ENCODE measurements at regions not wholly inside any gene's neighbourhood (a gene's known extent, or its start where the extent isn't known, plus 50 kb on each side); places are given as distances from the start of the nearest gene placed in this dataset.
"Not testable (repeated sequence)": the region's sequence is repeated elsewhere in the genome, so short reads cannot be mapped to it uniquely, and the experiment has no call there.

GRCh38 chr9:75359638-75360037 is 271.3 kb downstream of the OSTF1 start:
- no peak for TF ChIP-seq EHMT2 (IDR thresholded peaks at IDR 0.05; ENCODE audit: low read depth)
- no peak for TF ChIP-seq ZFP36 (IDR thresholded peaks at IDR 0.05; ENCODE audit: borderline replicate concordance, partially characterized antibody)
- no peak for TF ChIP-seq RARB (CRISPR knock-in tag; IDR thresholded peaks at IDR 0.05)
- no peak for TF ChIP-seq ELK1 (IDR thresholded peaks at IDR 0.05; ENCODE audit: low read depth, low read length)
- TF ChIP-seq MAZ (IDR thresholded peaks at IDR 0.05; ENCODE audit: borderline replicate concordance, low read depth, low read length) = no peak
- TF ChIP-seq ZC3H11A (IDR thresholded peaks at IDR 0.05) = no peak
- TF ChIP-seq POLR2A (IDR thresholded peaks at IDR 0.05; ENCODE audit: low read length) = no peak
- TF ChIP-seq GATA3 (IDR thresholded peaks at IDR 0.05; ENCODE audit: borderline replicate concordance) = no peak
- TF ChIP-seq E2F6 (IDR thresholded peaks at IDR 0.05; ENCODE audit: borderline replicate concordance, low read depth) = no peak
- TF ChIP-seq RFX5 (IDR thresholded peaks at IDR 0.05) = no peak
- TF ChIP-seq, protein P1, sequence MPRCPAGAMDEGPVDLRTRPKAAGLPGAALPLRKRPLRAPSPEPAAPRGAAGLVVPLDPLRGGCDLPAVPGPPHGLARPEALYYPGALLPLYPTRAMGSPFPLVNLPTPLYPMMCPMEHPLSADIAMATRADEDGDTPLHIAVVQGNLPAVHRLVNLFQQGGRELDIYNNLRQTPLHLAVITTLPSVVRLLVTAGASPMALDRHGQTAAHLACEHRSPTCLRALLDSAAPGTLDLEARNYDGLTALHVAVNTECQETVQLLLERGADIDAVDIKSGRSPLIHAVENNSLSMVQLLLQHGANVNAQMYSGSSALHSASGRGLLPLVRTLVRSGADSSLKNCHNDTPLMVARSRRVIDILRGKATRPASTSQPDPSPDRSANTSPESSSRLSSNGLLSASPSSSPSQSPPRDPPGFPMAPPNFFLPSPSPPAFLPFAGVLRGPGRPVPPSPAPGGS (IDR thresholded peaks at IDR 0.05) = no peak
- TF ChIP-seq FOSB (CRISPR knock-in tag; IDR thresholded peaks at IDR 0.05) = no peak
- TF ChIP-seq CBX8 (IDR thresholded peaks at IDR 0.05) = no peak
- no peak for TF ChIP-seq EHF (CRISPR knock-in tag; IDR thresholded peaks at IDR 0.05)
- TF ChIP-seq, protein P2, sequence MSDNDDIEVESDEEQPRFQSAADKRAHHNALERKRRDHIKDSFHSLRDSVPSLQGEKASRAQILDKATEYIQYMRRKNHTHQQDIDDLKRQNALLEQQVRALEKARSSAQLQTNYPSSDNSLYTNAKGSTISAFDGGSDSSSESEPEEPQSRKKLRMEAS (IDR thresholded peaks at IDR 0.05) = no peak
- no peak for TF ChIP-seq ZNF302 (CRISPR knock-in tag; IDR thresholded peaks at IDR 0.05)
- no peak for TF ChIP-seq CEBPB (IDR thresholded peaks at IDR 0.05)
- TF ChIP-seq BHLHE40 (IDR thresholded peaks at IDR 0.05; ENCODE audit: low read depth, low read length) = no peak
- TF ChIP-seq NR3C1 (IDR thresholded peaks at IDR 0.05) = no peak
- 13% methylated on average over 3 of the region's 3 CpGs for WGBS (ENCODE audit: missing lambda C conversion rate)
- no peak overlapping the region for H3K4me2 ChIP-seq
- ATAC-seq (no peak), FAIRE-seq (no peak), DNase-seq (ENCODE audit: low read depth in 1 of 2, low spot score in 1 of 2) (no peak)
- H3K9me3 ChIP-seq = no peaks in the 10 kb centered on the region
- H3K27ac ChIP-seq = no peak overlapping the region
- no peak overlapping the region for H3K4me3 ChIP-seq
- no peaks in the 10 kb centered on the region for H3K4me1 ChIP-seq
- CTCF ChIA-PET = no interaction called here
- POLR2A ChIA-PET = no interaction called here

DNA sequence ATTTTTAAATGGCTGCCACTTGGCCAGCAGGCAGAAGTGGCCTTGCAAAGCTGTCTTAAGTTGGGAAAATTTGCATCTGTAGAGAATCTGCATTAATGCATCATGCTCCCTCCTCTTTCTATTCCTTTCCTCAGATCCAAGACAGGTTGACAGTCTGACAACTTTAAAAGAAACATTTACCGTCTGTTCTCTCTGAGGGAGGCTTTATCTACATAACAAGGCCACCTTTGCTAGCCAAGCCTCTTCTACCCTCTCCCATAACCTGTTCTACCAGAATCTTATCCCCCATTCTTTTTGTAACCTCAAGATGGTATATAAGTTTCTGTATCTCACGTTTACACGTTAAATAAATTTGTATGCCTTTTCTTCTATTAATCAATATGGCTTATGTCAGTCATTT is 271.9 kb downstream of the OSTF1 start:
- ChIA-PET POLR2A (no interaction called here), CTCF (interaction anchor here (0.6 kb wide), 1 partner anchor 150 kb away, joined by 4 read pairs; no protein-coding TSS in a partner anchor)
- FAIRE-seq = no peak

DNA sequence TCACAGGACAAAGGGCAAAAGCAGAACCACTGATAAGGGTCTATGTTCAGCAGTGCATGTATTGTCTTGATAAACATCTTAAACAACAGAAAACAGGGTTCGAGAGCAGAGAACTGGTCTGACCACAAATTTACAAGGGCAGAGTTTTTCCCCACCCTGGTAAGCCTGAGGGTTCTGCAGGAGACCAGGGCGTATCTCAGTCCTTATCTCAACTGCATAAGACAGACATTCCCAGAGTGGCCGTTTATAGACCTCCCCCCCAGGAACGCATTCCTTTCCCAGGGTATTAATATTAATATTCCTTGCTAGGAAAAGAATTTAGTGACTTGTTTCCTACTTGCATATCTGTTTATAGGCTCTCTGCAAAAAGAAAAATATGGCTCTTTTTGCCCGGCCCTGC is 274.1 kb downstream of the OSTF1 start:
- FAIRE-seq; DNase-seq (ENCODE audit: low read depth in 1 of 2, low spot score in 1 of 2); ATAC-seq; POLR2A ChIA-PET; H3K27ac ChIP-seq; CTCF ChIA-PET; H3K4me1 ChIP-seq; H3K4me2 ChIP-seq; H3K9me3 ChIP-seq; H3K4me3 ChIP-seq: not testable (repeated sequence)
- WGBS (ENCODE audit: missing lambda C conversion rate) = 8% methylated on average over 5 of the region's 5 CpGs

More for the DNA sequence above, 271.9 kb downstream of the OSTF1 start:
- Histone ChIP-seq H3K4me2 (no peak overlapping the region), H3K9me3 (no peaks in the 10 kb centered on the region), H3K27ac (no peak overlapping the region), H3K4me3 (no peak overlapping the region), H3K4me1 (no peaks in the 10 kb centered on the region)
- WGBS (ENCODE audit: missing lambda C conversion rate) = 11% methylated on average over 3 of the region's 3 CpGs
- ATAC-seq (no peak), DNase-seq (ENCODE audit: low read depth in 1 of 2, low spot score in 1 of 2) (no peak)
- TF ChIP-seq GATA3 (IDR thresholded peaks at IDR 0.05; ENCODE audit: borderline replicate concordance) = no peak
- TF ChIP-seq KDM5A (IDR thresholded peaks at IDR 0.05) = no peak
- TF ChIP-seq HMGXB4 (CRISPR knock-in tag; IDR thresholded peaks at IDR 0.05; ENCODE audit: borderline replicate concordance) = no peak
